Activated naive CD4-positive, alpha-beta T cell treated with anti-CD3 and anti-CD28 coated beads for 36 hours (primary cell): ENCODE measurements at regions not wholly inside any gene's neighbourhood (a gene's known extent, or its start where the extent isn't known, plus 50 kb on each side); places are given as distances from the start of the nearest gene placed in this dataset.
"Not testable (repeated sequence)": the region's sequence is repeated elsewhere in the genome, so short reads cannot be mapped to it uniquely, and the experiment has no call there.

Experiments
- CTCF ChIA-PET: fragments of 350-600 bp; sonication (Branson Sonifier 250); formaldehyde crosslinking; loops from one replicate; lab custom pipeline; 2021; ENCODE audit warnings: antibody characterized with exemption; lab: Charles Lee
- DNase-seq: peaks from one replicate; pipeline ENCODE4 v3.0.0-alpha.2; 2020
- H3K27ac Mint-ChIP-seq: one replicate; pipeline ENCODE4 v1.8.0; 2021; ENCODE audit warnings: mild to moderate bottlenecking, mixed read lengths
- H3K27me3 Mint-ChIP-seq: one replicate; pipeline ENCODE4 v1.8.0; 2021; ENCODE audit warnings: low read depth, mixed read lengths
- H3K36me3 Mint-ChIP-seq: one replicate; pipeline ENCODE4 v1.8.0; 2021; ENCODE audit warnings: low read depth, mixed read lengths
- H3K4me1 Mint-ChIP-seq: one replicate; pipeline ENCODE4 v1.8.0; 2021; ENCODE audit warnings: low read depth, mixed read lengths
- H3K4me3 Mint-ChIP-seq: one replicate; pipeline ENCODE4 v1.8.0; 2021; ENCODE audit warnings: mild to moderate bottlenecking, moderate library complexity, mixed read lengths
- H3K9me3 Mint-ChIP-seq: one replicate; pipeline ENCODE4 v1.8.0; 2021; ENCODE audit warnings: mixed read lengths
- intact Hi-C: fragments of 100-400 bp; cut with micrococcal nuclease; formaldehyde crosslinking; loops from one replicate; pipeline ENCODE4 v1.15.1; 2023

- Mint-ChIP-seq H3K9me3 (no peaks in the 10 kb centered on the region), H3K4me1 (no peaks in the 10 kb centered on the region), H3K4me3 (no peak overlapping the region), H3K36me3 (no peaks in the 10 kb centered on the region), H3K27me3 (no peaks in the 10 kb centered on the region), H3K27ac (no peak overlapping the region)
- DNase-seq, result no peak
- CTCF ChIA-PET, result no interaction called here
- intact Hi-C loops, result no loop called here
Observed at GRCh38 chr2:223316342-223316741, 264.4 kb downstream of the KCNE4 start.

- H3K27me3 Mint-ChIP-seq, result no peaks in the 10 kb centered on the region
- CTCF ChIA-PET, result no interaction called here
- no peaks in the 10 kb centered on the region for H3K9me3 Mint-ChIP-seq
- intact Hi-C loops, result no loop called here
- no peaks in the 10 kb centered on the region for H3K4me1 Mint-ChIP-seq
- DNase-seq, result no peak
- no peaks in the 10 kb centered on the region for H3K36me3 Mint-ChIP-seq
- H3K27ac Mint-ChIP-seq, result no peak overlapping the region
- no peak overlapping the region for H3K4me3 Mint-ChIP-seq
Observed at GRCh38 chr2:223319601-223320000, 267.6 kb downstream of the KCNE4 start.

- CTCF ChIA-PET, result no interaction called here
- H3K4me1 Mint-ChIP-seq, result no peaks in the 10 kb centered on the region
- H3K27ac Mint-ChIP-seq, result no peak overlapping the region
Observed at GRCh38 chr2:223324402-223324801, 272.4 kb downstream of the KCNE4 start.

GRCh38 chr2:223328578-223328977 lies 273.6 kb downstream of the SCG2 start:
- Mint-ChIP-seq H3K27me3 (no peaks in the 10 kb centered on the region), H3K9me3 (no peaks in the 10 kb centered on the region), H3K36me3 (no peaks in the 10 kb centered on the region), H3K4me1 (no peaks in the 10 kb centered on the region), H3K4me3 (no peak overlapping the region), H3K27ac (no peak overlapping the region)
- no peak for DNase-seq
- intact Hi-C loops, result no loop called here
- CTCF ChIA-PET, result no interaction called here

More at GRCh38 chr2:223324402-223324801, 272.4 kb downstream of the KCNE4 start:
- no peaks in the 10 kb centered on the region for H3K36me3 Mint-ChIP-seq
- intact Hi-C loops, result no loop called here
- H3K4me3 Mint-ChIP-seq, result no peak overlapping the region
- no peaks in the 10 kb centered on the region for H3K9me3 Mint-ChIP-seq
- DNase-seq, result no peak
- H3K27me3 Mint-ChIP-seq, result no peaks in the 10 kb centered on the region

GRCh38 chr2:223330747-223331146 lies 271.4 kb downstream of the SCG2 start:
- CTCF ChIA-PET, H3K27me3 Mint-ChIP-seq, intact Hi-C loops, H3K4me1 Mint-ChIP-seq, H3K27ac Mint-ChIP-seq, DNase-seq, H3K36me3 Mint-ChIP-seq, H3K9me3 Mint-ChIP-seq, H3K4me3 Mint-ChIP-seq: not testable (repeated sequence)

- no peaks in the 10 kb centered on the region for H3K27me3 Mint-ChIP-seq
- intact Hi-C loops, result no loop called here
- peaks cover 7% of the 10 kb centered on the region for H3K9me3 Mint-ChIP-seq
- CTCF ChIA-PET, result no interaction called here
- H3K36me3 Mint-ChIP-seq, result no peaks in the 10 kb centered on the region
- H3K27ac Mint-ChIP-seq, result no peak overlapping the region
- no peak overlapping the region for H3K4me3 Mint-ChIP-seq
- H3K4me1 Mint-ChIP-seq, result no peaks in the 10 kb centered on the region
- no peak for DNase-seq
Observed at GRCh38 chr2:223338016-223338415, 264.1 kb downstream of the SCG2 start.

GRCh38 chr2:223357076-223357475 lies 245.1 kb downstream of the SCG2 start:
- H3K27ac Mint-ChIP-seq, result no peak overlapping the region
- intact Hi-C loops, result no loop called here
- no peaks in the 10 kb centered on the region for H3K36me3 Mint-ChIP-seq
- no peak for DNase-seq
- CTCF ChIA-PET, result no interaction called here
- H3K4me1 Mint-ChIP-seq, result no peaks in the 10 kb centered on the region
- peaks cover 2% of the 10 kb centered on the region for H3K9me3 Mint-ChIP-seq
- no peaks in the 10 kb centered on the region for H3K27me3 Mint-ChIP-seq
- no peak overlapping the region for H3K4me3 Mint-ChIP-seq

- CTCF ChIA-PET, result no interaction called here
Observed at GRCh38 chr2:223363085-223363484, 239.1 kb downstream of the SCG2 start.

GRCh38 chr2:223365158-223365679 lies 236.9 kb downstream of the SCG2 start:
- H3K27me3 Mint-ChIP-seq, result no peaks in the 10 kb centered on the region
- no peak overlapping the region for H3K4me3 Mint-ChIP-seq
- no peaks in the 10 kb centered on the region for H3K36me3 Mint-ChIP-seq

More at GRCh38 chr2:223363085-223363484, 239.1 kb downstream of the SCG2 start:
- H3K4me3 Mint-ChIP-seq, result no peak overlapping the region
- intact Hi-C loops, result no loop called here
- no peaks in the 10 kb centered on the region for H3K4me1 Mint-ChIP-seq
- no peaks in the 10 kb centered on the region for H3K27me3 Mint-ChIP-seq
- H3K36me3 Mint-ChIP-seq, result no peaks in the 10 kb centered on the region
- H3K9me3 Mint-ChIP-seq, result no peaks in the 10 kb centered on the region
- H3K27ac Mint-ChIP-seq, result no peak overlapping the region
- DNase-seq, result no peak

GRCh38 chr2:223366566-223366965 lies 235.6 kb downstream of the SCG2 start:
- Mint-ChIP-seq H3K4me3 (no peak overlapping the region), H3K36me3 (no peaks in the 10 kb centered on the region), H3K9me3 (no peaks in the 10 kb centered on the region), H3K27me3 (no peaks in the 10 kb centered on the region), H3K4me1 (no peaks in the 10 kb centered on the region), H3K27ac (no peak overlapping the region)
- intact Hi-C loops, result no loop called here
- CTCF ChIA-PET, result no interaction called here
- DNase-seq, result no peak

More at GRCh38 chr2:223365158-223365679, 236.9 kb downstream of the SCG2 start:
- CTCF ChIA-PET, result no interaction called here
- intact Hi-C loops, result no loop called here
- Mint-ChIP-seq H3K9me3 (no peaks in the 10 kb centered on the region), H3K27ac (no peak overlapping the region), H3K4me1 (no peaks in the 10 kb centered on the region)
- no peak for DNase-seq

- no peak for DNase-seq
- H3K36me3 Mint-ChIP-seq, result no peaks in the 10 kb centered on the region
- intact Hi-C loops, result no loop called here
- H3K27ac Mint-ChIP-seq, result no peak overlapping the region
- H3K27me3 Mint-ChIP-seq, result no peaks in the 10 kb centered on the region
- no peaks in the 10 kb centered on the region for H3K4me1 Mint-ChIP-seq
- no peaks in the 10 kb centered on the region for H3K9me3 Mint-ChIP-seq
- CTCF ChIA-PET, result no interaction called here
- H3K4me3 Mint-ChIP-seq, result no peak overlapping the region
Observed at GRCh38 chr2:223368481-223368880, 233.7 kb downstream of the SCG2 start.

- H3K9me3 Mint-ChIP-seq, result no peaks in the 10 kb centered on the region
- H3K27ac Mint-ChIP-seq, result no peak overlapping the region
Observed at GRCh38 chr2:223369889-223370288, 232.3 kb downstream of the SCG2 start.

GRCh38 chr2:223383315-223383714 lies 218.8 kb downstream of the SCG2 start:
- H3K9me3 Mint-ChIP-seq, result no peaks in the 10 kb centered on the region
- intact Hi-C loops, result no loop called here
- H3K4me1 Mint-ChIP-seq, result no peaks in the 10 kb centered on the region

More at GRCh38 chr2:223369889-223370288, 232.3 kb downstream of the SCG2 start:
- Mint-ChIP-seq H3K4me3 (no peak overlapping the region), H3K36me3 (no peaks in the 10 kb centered on the region), H3K4me1 (no peaks in the 10 kb centered on the region), H3K27me3 (no peaks in the 10 kb centered on the region)
- CTCF ChIA-PET, result no interaction called here
- intact Hi-C loops, result no loop called here
- DNase-seq, result no peak

More at GRCh38 chr2:223383315-223383714, 218.8 kb downstream of the SCG2 start:
- H3K36me3 Mint-ChIP-seq, result no peaks in the 10 kb centered on the region
- CTCF ChIA-PET, result no interaction called here
- no peaks in the 10 kb centered on the region for H3K27me3 Mint-ChIP-seq
- H3K27ac Mint-ChIP-seq, result no peak overlapping the region
- no peak overlapping the region for H3K4me3 Mint-ChIP-seq
- DNase-seq, result no peak
